ENCODE measurements at regions not wholly inside any gene's neighbourhood (a gene's known extent, or its start where the extent isn't known, plus 50 kb on each side); places are given as distances from the start of the nearest gene placed in this dataset.

GRCh38 chr12:45626965-45627364 lies 102.5 kb upstream of the ARID2 start:
- ChIA-PET CTCF (interaction anchor here (1.1 to 1.9 kb wide), 4 partner anchors 9 to 100 kb away, joined by 3 to 5 read pairs (median 4); no protein-coding TSS in a partner anchor), POLR2A (no interaction called here)
- TF ChIP-seq POLR2AphosphoS5 (IDR thresholded peaks at IDR 0.05; ENCODE audit: insufficient read depth, low read depth, low read length): no peak
- H3K9me3 ChIP-seq (replicated peaks; ENCODE audit: control insufficient read depth, insufficient read depth, low read length): no peaks in the 10 kb centered on the region
- H3K9me1 ChIP-seq (replicated peaks; ENCODE audit: control insufficient read depth, extremely low read depth, insufficient read depth, low read length): no peaks in the 10 kb centered on the region
- H3K79me2 ChIP-seq (ENCODE audit: control insufficient read depth, insufficient read depth, low read length): no peaks in the 10 kb centered on the region
- DNase-seq (ENCODE audit: low read depth, low spot score): no peak
- peaks cover 3 to 26% of the 10 kb centered on the region in 2 experiments for H3K27me3 ChIP-seq (ENCODE audit: control insufficient read depth in 2 of 2, insufficient read depth in 2 of 2, low read length in 2 of 2)
- H3K36me3 ChIP-seq (ENCODE audit: control insufficient read depth in 2 of 2, extremely low read depth in 1 of 2, insufficient read depth in 2 of 2, low read length in 2 of 2): no peaks in the 10 kb centered on the region
- BruUV-seq (replicated peaks): no TSS peak
- H2AFZ ChIP-seq (ENCODE audit: low read depth, low read length): no peak overlapping the region
- no peak overlapping the region for H3K4me2 ChIP-seq (ENCODE audit: insufficient read depth, low read length)
- H3K27ac ChIP-seq (ENCODE audit: insufficient read depth, low read depth, low read length): no peak overlapping the region
- dilution Hi-C loops (cut with MboI; ENCODE audit: extremely low pct_ligation_motif_present, low sequenced_read_pairs) (no loop called here), intact Hi-C loops (cut with micrococcal nuclease) (no loop called here)
- FAIRE-seq: no peak
- no peak overlapping the region for H3K4me3 ChIP-seq (replicated peaks in 1 of 3; ENCODE audit: insufficient read depth in 1 of 3, low read depth in 1 of 3, low read length in 3 of 3)
- no peaks in the 10 kb centered on the region for H3K4me1 ChIP-seq (ENCODE audit: control insufficient read depth, extremely low read depth, insufficient read depth, low read length)
- no peaks in the 10 kb centered on the region for H4K20me1 ChIP-seq (replicated peaks; ENCODE audit: control insufficient read depth, extremely low read depth, insufficient read depth, low read length)
- no peak overlapping the region for H3K9ac ChIP-seq (replicated peaks; ENCODE audit: extremely low read depth, insufficient read depth, low read length)

- intact Hi-C loops (cut with micrococcal nuclease): no loop called here
- CTCF ChIA-PET: interaction anchor here (1.1 to 1.9 kb wide), 6 partner anchors 9 to 99 kb away, joined by 3 to 8 read pairs (median 4); no protein-coding TSS in a partner anchor
- dilution Hi-C loops (cut with MboI; ENCODE audit: extremely low pct_ligation_motif_present, low sequenced_read_pairs): no loop called here
- H3K9me1 ChIP-seq (replicated peaks; ENCODE audit: control insufficient read depth, extremely low read depth, insufficient read depth, low read length): no peaks in the 10 kb centered on the region
- H3K36me3 ChIP-seq (ENCODE audit: control insufficient read depth in 2 of 2, extremely low read depth in 1 of 2, insufficient read depth in 2 of 2, low read length in 2 of 2): no peaks in the 10 kb centered on the region
- H3K4me1 ChIP-seq (ENCODE audit: control insufficient read depth, extremely low read depth, insufficient read depth, low read length): no peaks in the 10 kb centered on the region
- no peak overlapping the region for H3K4me3 ChIP-seq (replicated peaks in 1 of 3; ENCODE audit: insufficient read depth in 1 of 3, low read depth in 1 of 3, low read length in 3 of 3)
- no peak for DNase-seq (ENCODE audit: low read depth, low spot score)
- no peaks in the 10 kb centered on the region for H4K20me1 ChIP-seq (replicated peaks; ENCODE audit: control insufficient read depth, extremely low read depth, insufficient read depth, low read length)
- POLR2A ChIA-PET: no interaction called here
- TF ChIP-seq JUN (IDR thresholded peaks at IDR 0.05; ENCODE audit: borderline replicate concordance, insufficient read depth, insufficient read length, low read depth) (no peak), POLR2A (IDR thresholded peaks at IDR 0.05; ENCODE audit: low read depth, low read length) (no peak), FOS (IDR thresholded peaks at IDR 0.05; ENCODE audit: borderline replicate concordance, insufficient read depth, low read length) (no peak), EZH2 (IDR thresholded peaks at IDR 0.05; ENCODE audit: borderline replicate concordance, low read depth, low read length, severe bottlenecking) (no peak), MAX (IDR thresholded peaks at IDR 0.05; ENCODE audit: insufficient read depth, insufficient read length) (no peak), POLR2AphosphoS5 (IDR thresholded peaks at IDR 0.05; ENCODE audit: insufficient read depth, low read depth, low read length) (no peak), GATA2 (IDR thresholded peaks at IDR 0.05; ENCODE audit: insufficient read depth, insufficient read length, low read depth, low read length) (no peak), MYC (IDR thresholded peaks at IDR 0.05; ENCODE audit: low read depth, low read length) (no peak), CTCF (IDR thresholded peaks at IDR 0.05; ENCODE audit: extremely low read depth in 1 of 2, insufficient read depth in 1 of 2, low read depth in 1 of 2, low read length in 2 of 2) (no peak)
- no peak for FAIRE-seq
- BruUV-seq (replicated peaks): no TSS peak
- H3K9ac ChIP-seq (replicated peaks; ENCODE audit: extremely low read depth, insufficient read depth, low read length): no peak overlapping the region
- H2AFZ ChIP-seq (ENCODE audit: low read depth, low read length): no peak overlapping the region
- no peaks in the 10 kb centered on the region for H3K79me2 ChIP-seq (ENCODE audit: control insufficient read depth, insufficient read depth, low read length)
- H3K27me3 ChIP-seq (ENCODE audit: control insufficient read depth in 2 of 2, insufficient read depth in 2 of 2, low read length in 2 of 2): peaks cover 3 to 30% of the 10 kb centered on the region in 2 experiments
- no peak overlapping the region for H3K27ac ChIP-seq (ENCODE audit: insufficient read depth, low read depth, low read length)
- H3K9me3 ChIP-seq (replicated peaks; ENCODE audit: control insufficient read depth, insufficient read depth, low read length): no peaks in the 10 kb centered on the region
- H3K4me2 ChIP-seq (ENCODE audit: insufficient read depth, low read length): no peak overlapping the region
Observed at GRCh38 chr12:45627407-45628069, 102.0 kb upstream of the ARID2 start.

Data from endothelial cell of umbilical vein (primary cell).